Endothelial cell of umbilical vein (primary cell): ENCODE measurements at regions not wholly inside any gene's neighbourhood (a gene's known extent, or its start where the extent isn't known, plus 50 kb on each side); places are given as distances from the start of the nearest gene placed in this dataset.

Source experiments
- BruUV-seq: library from RNA; stranded (reverse); fragments of 400-500 nt; replicated peaks from 2 replicates; lab custom pipeline; 2021; lab: Mats Ljungman, UMichigan
- CTCF ChIA-PET: fragments of 300-600, 350-600 bp; sonication (Branson Sonifier 250); formaldehyde crosslinking; loops from one replicate; lab custom pipeline; 2021; ENCODE audit warnings: antibody characterized with exemption, inconsistent platforms; lab: Charles Lee
- POLR2A ChIA-PET: fragments of 300-600, 350-600 bp; sonication (Branson Sonifier 250); formaldehyde crosslinking; loops from one replicate; lab custom pipeline; 2021; ENCODE audit warnings: antibody characterized with exemption, inconsistent platforms; lab: Charles Lee
- DNase-seq: peaks from one replicate; pipeline ENCODE4 v3.0.0-alpha.2; 2011; ENCODE audit warnings: low read depth, low spot score
- FAIRE-seq: peaks from 2 replicates; lab custom pipeline; 2011; peaks lifted over from hg19 to GRCh38; lab: Jason Lieb, UNC
- H2AFZ ChIP-seq: 2 replicates; pipeline ENCODE4 v1.6.0; 2012; ENCODE audit warnings: low read depth, low read length, control low read depth, inconsistent platforms
- H3K27ac ChIP-seq: 2 replicates; pipeline ENCODE4 v1.5.1; 2011; ENCODE audit warnings: low read depth, mild to moderate bottlenecking, control low read depth, low read length, moderate library complexity; ENCODE audit not compliant: insufficient read depth
- H3K27me3 ChIP-seq, 2 experiments: 2 replicates each; pipeline versions ENCODE4 v1.6.0 to v1.6.1; 2011; ENCODE audit warnings: low read length in 2 of 2, mixed read lengths in 1 of 2; ENCODE audit not compliant: control insufficient read depth in 2 of 2, insufficient read depth in 2 of 2
- H3K36me3 ChIP-seq, 2 experiments: 2 replicates in 1 of 2; 3 replicates in 1 of 2; pipeline ENCODE4 v1.5.1; 2011; ENCODE audit warnings: low read length in 2 of 2, mild to moderate bottlenecking in 1 of 2, moderate library complexity in 1 of 2; ENCODE audit not compliant: control insufficient read depth in 2 of 2, insufficient read depth in 2 of 2; ENCODE audit errors: extremely low read depth in 1 of 2
- H3K4me1 ChIP-seq: 3 replicates; pipeline ENCODE4 v1.5.1; 2011; ENCODE audit warnings: mild to moderate bottlenecking, low read length; ENCODE audit not compliant: control insufficient read depth, insufficient read depth; ENCODE audit errors: extremely low read depth
- H3K4me2 ChIP-seq: 2 replicates; pipeline ENCODE4 v1.6.1; 2011; ENCODE audit warnings: low read length, control low read depth, mixed read lengths; ENCODE audit not compliant: insufficient read depth
- H3K4me3 ChIP-seq, 3 experiments: fragments of 200-600 bp in 1 of 3; sonication (generic), shearing (Covaris generic) in 1 of 3; replicated peaks in 1 of 3; 2 replicates each; pipeline ENCODE4 v1.5.1; 2011 to 2016; ENCODE audit warnings: control low read depth in 3 of 3, low read length in 3 of 3, mild to moderate bottlenecking in 2 of 3, inconsistent platforms in 1 of 3, low read depth in 1 of 3, moderate library complexity in 1 of 3; ENCODE audit not compliant: insufficient read depth in 1 of 3
- H3K79me2 ChIP-seq: 2 replicates; pipeline ENCODE4 v1.6.0; 2012; ENCODE audit warnings: low read length, inconsistent platforms; ENCODE audit not compliant: control insufficient read depth, insufficient read depth
- H3K9ac ChIP-seq: replicated peaks from 2 replicates; pipeline ENCODE3; 2011; ENCODE audit warnings: low read length, control low read depth; ENCODE audit not compliant: insufficient read depth; ENCODE audit errors: extremely low read depth
- H3K9me1 ChIP-seq: replicated peaks from 3 replicates; pipeline ENCODE4 v1.6.0; 2011; ENCODE audit warnings: mild to moderate bottlenecking, low read length; ENCODE audit not compliant: control insufficient read depth, insufficient read depth; ENCODE audit errors: extremely low read depth
- H3K9me3 ChIP-seq: replicated peaks from 2 replicates; pipeline ENCODE4 v1.5.1; 2012; ENCODE audit warnings: low read length, inconsistent platforms; ENCODE audit not compliant: control insufficient read depth, insufficient read depth
- H4K20me1 ChIP-seq: replicated peaks from 2 replicates; pipeline ENCODE3; 2011; ENCODE audit warnings: mild to moderate bottlenecking, low read length; ENCODE audit not compliant: control insufficient read depth, insufficient read depth; ENCODE audit errors: extremely low read depth
- CTCF ChIP-seq, 2 donors: IDR thresholded peaks; 1 replicate in 1 of 2; 2 replicates in 1 of 2; pipeline ENCODE4 v1.5.1; 2011; ENCODE audit warnings: low read length in 2 of 2, mild to moderate bottlenecking in 2 of 2, moderate library complexity in 2 of 2, control low read depth in 1 of 2, inconsistent platforms in 1 of 2, low read depth in 1 of 2; ENCODE audit not compliant: insufficient read depth in 1 of 2; ENCODE audit errors: extremely low read depth in 1 of 2
- EZH2 ChIP-seq: IDR thresholded peaks from 2 replicates; pipeline ENCODE4 v1.6.1; 2012; ENCODE audit warnings: borderline replicate concordance, low read depth, mild to moderate bottlenecking, moderate library complexity, low read length, inconsistent platforms; ENCODE audit not compliant: severe bottlenecking
- FOS ChIP-seq: IDR thresholded peaks from 2 replicates; pipeline ENCODE4 v1.6.1; 2011; ENCODE audit warnings: mild to moderate bottlenecking, low read length, moderate library complexity, borderline replicate concordance; ENCODE audit not compliant: insufficient read depth
- GATA2 ChIP-seq: IDR thresholded peaks from 2 replicates; pipeline ENCODE4 v1.7.0; 2011; ENCODE audit warnings: low read depth, mild to moderate bottlenecking, moderate library complexity, mixed read lengths, low read length; ENCODE audit not compliant: insufficient read length, insufficient read depth
- JUN ChIP-seq: IDR thresholded peaks from 2 replicates; pipeline ENCODE4 v1.6.1; 2011; ENCODE audit warnings: borderline replicate concordance, low read depth; ENCODE audit not compliant: insufficient read length, insufficient read depth
- MYC ChIP-seq: IDR thresholded peaks from one replicate; pipeline ENCODE4 v1.6.1; 2011; ENCODE audit warnings: mild to moderate bottlenecking, low read depth, low read length
- POLR2A ChIP-seq: IDR thresholded peaks from 2 replicates; pipeline ENCODE4 v1.6.1; 2012; ENCODE audit warnings: low read depth, mild to moderate bottlenecking, control low read depth, low read length
- POLR2AphosphoS5 ChIP-seq: IDR thresholded peaks from 2 replicates; pipeline ENCODE4 v1.6.1; 2012; ENCODE audit warnings: low read depth, mild to moderate bottlenecking, control low read depth, low read length, moderate library complexity; ENCODE audit not compliant: insufficient read depth
- dilution Hi-C: fragments of 300-500 bp; cut with MboI; formaldehyde crosslinking; loops from one replicate; pipeline ENCODE4 v1.15.0; 2019; ENCODE audit warnings: low sequenced_read_pairs; ENCODE audit not compliant: extremely low pct_ligation_motif_present
- intact Hi-C: fragments of 100-400 bp; cut with micrococcal nuclease; formaldehyde crosslinking; loops from one replicate; pipeline ENCODE4 v1.10.0; 2022
- TF ChIP-seq, protein P1 (sequence below): IDR thresholded peaks from 2 replicates; pipeline ENCODE4 v1.6.1; 2011; ENCODE audit not compliant: insufficient read depth, insufficient read length

GRCh38 chr7:69108097-69108496 lies 490.2 kb upstream of the AUTS2 start:
- peaks cover 4% of the 10 kb centered on the region for H3K9me3 ChIP-seq
- H3K4me1 ChIP-seq: no peaks in the 10 kb centered on the region
- H3K27me3 ChIP-seq: no peaks in the 10 kb centered on the region
- BruUV-seq: no TSS peak
- ChIA-PET CTCF (no interaction called here), POLR2A (no interaction called here)
- no peaks in the 10 kb centered on the region for H3K36me3 ChIP-seq
- H3K4me3 ChIP-seq: no peak overlapping the region
- no peaks in the 10 kb centered on the region for H3K79me2 ChIP-seq
- FAIRE-seq (no peak), DNase-seq (no peak)
- dilution Hi-C loops (no loop called here), intact Hi-C loops (no loop called here)
- H3K9me1 ChIP-seq: no peaks in the 10 kb centered on the region
- H4K20me1 ChIP-seq: no peaks in the 10 kb centered on the region
- no peak overlapping the region for H3K4me2 ChIP-seq
- H3K27ac ChIP-seq: no peak overlapping the region
- TF ChIP-seq POLR2AphosphoS5 (no peak), POLR2A (no peak), JUN (no peak), FOS (no peak), MYC (no peak), CTCF (IDR thresholded peaks at IDR 0.05; ENCODE audit: extremely low read depth in 1 of 2, insufficient read depth in 1 of 2, low read depth in 1 of 2, low read length in 2 of 2) (no peak), GATA2 (no peak), EZH2 (no peak)
- TF ChIP-seq, protein P1, sequence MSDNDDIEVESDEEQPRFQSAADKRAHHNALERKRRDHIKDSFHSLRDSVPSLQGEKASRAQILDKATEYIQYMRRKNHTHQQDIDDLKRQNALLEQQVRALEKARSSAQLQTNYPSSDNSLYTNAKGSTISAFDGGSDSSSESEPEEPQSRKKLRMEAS: no peak
- no peak overlapping the region for H2AFZ ChIP-seq
- no peak overlapping the region for H3K9ac ChIP-seq
